Esophagus muscularis mucosa (tissue), 4 donors: ENCODE measurements at regions not wholly inside any gene's neighbourhood (a gene's known extent, or its start where the extent isn't known, plus 50 kb on each side); places are given as distances from the start of the nearest gene placed in this dataset.

Source experiments
- DNase-seq: peaks from one replicate; pipeline ENCODE4 v3.0.0-alpha.2; 2017; ENCODE audit errors: extremely low spot score
- H3K27ac ChIP-seq, 4 donors: fragments of 200-600 bp; sonication (generic); replicated peaks in 1 of 4; 1 replicate in 3 of 4; 2 replicates in 1 of 4; pipeline ENCODE4 v1.5.1; 2016 to 2019; ENCODE audit warnings: mild to moderate bottlenecking in 1 of 4
- H3K27me3 ChIP-seq, 4 donors: fragments of 200-600 bp; sonication (generic); one replicate each; pipeline versions ENCODE4 v1.5.1 to v1.6.0; 2016 to 2019
- H3K36me3 ChIP-seq, 4 donors: fragments of 200-600 bp; sonication (generic); one replicate each; pipeline ENCODE4 v1.5.1; 2016 to 2019
- H3K4me1 ChIP-seq, 4 donors: fragments of 200-600 bp; sonication (generic); one replicate each; pipeline ENCODE4 v1.5.1; 2016 to 2019
- H3K4me3 ChIP-seq, 4 donors: fragments of 200-600 bp; sonication (generic); 1 replicate in 2 of 4; 2 replicates in 2 of 4; pipeline ENCODE4 v1.5.1; 2016 to 2019; ENCODE audit warnings: mild to moderate bottlenecking in 4 of 4, moderate library complexity in 1 of 4
- H3K9me3 ChIP-seq, 4 donors: fragments of 200-600 bp; sonication (generic); 1 replicate in 3 of 4; 2 replicates in 1 of 4; pipeline ENCODE4 v1.5.1; 2016 to 2019
- CTCF ChIP-seq, 3 experiments: fragments of 200-600 bp in 2 of 3; fragments of 450-650 bp in 1 of 3; sonication (generic) in 2 of 3; IDR thresholded peaks; one replicate each; pipeline ENCODE4 v1.5.1; 2017 to 2019; ENCODE audit warnings: antibody characterized with exemption in 3 of 3, mild to moderate bottlenecking in 2 of 3, moderate library complexity in 1 of 3
- EP300 ChIP-seq: sonication (generic); formaldehyde crosslinking; IDR thresholded peaks from one replicate; pipeline ENCODE4 v1.6.1; 2017; ENCODE audit warnings: antibody characterized with exemption
- POLR2A ChIP-seq: fragments of 450-650 bp; IDR thresholded peaks from one replicate; pipeline ENCODE4 v1.6.1; 2017; ENCODE audit warnings: antibody characterized with exemption, moderate library complexity, mild to moderate bottlenecking, low read depth
- POLR2AphosphoS5 ChIP-seq, 2 donors: sonication (generic); formaldehyde crosslinking; IDR thresholded peaks; one replicate each; pipeline ENCODE4 v1.6.1; 2017; ENCODE audit warnings: antibody characterized with exemption in 2 of 2
- WGBS: methylation state at CpG from one replicate; pipeline ENCODE4 v1.1.5; 2018; 5-methylcytosine and 5-hydroxymethylcytosine counted together
- intact Hi-C: fragments of 100-400 bp; cut with DNase I; formaldehyde crosslinking; loops from one replicate; pipeline ENCODE4 v1.15.1; 2023

GRCh38 chr4:4666693-4667621 is 125.1 kb upstream of the STX18 start:
- H3K4me3 ChIP-seq, result no peak overlapping the region
- H3K27me3 ChIP-seq, result no peaks in the 10 kb centered on the region
- no peaks in the 10 kb centered on the region for H3K9me3 ChIP-seq
- 34% methylated on average over 14 of the region's 14 CpGs for WGBS
- peaks cover 0 to 12% (median 6%) of the 10 kb centered on the region in 4 donors for H3K4me1 ChIP-seq
- no peak for TF ChIP-seq CTCF (IDR thresholded peaks at IDR 0.05)
- no peak for TF ChIP-seq EP300
- no peak for TF ChIP-seq POLR2A
- no peak for TF ChIP-seq POLR2AphosphoS5 (IDR thresholded peaks at IDR 0.05)
- no peak for DNase-seq
- H3K27ac ChIP-seq, result no peak overlapping the region
- intact Hi-C loops, result no loop called here
- no peaks in the 10 kb centered on the region for H3K36me3 ChIP-seq

GRCh38 chr4:4666187-4666586 is 124.3 kb upstream of the STX18 start:
- no peak for DNase-seq
- WGBS, result 96% methylated on average over 7 of the region's 7 CpGs
- Histone ChIP-seq H3K9me3 (no peaks in the 10 kb centered on the region), H3K27ac (no peak overlapping the region), H3K4me1 (peaks cover 0 to 12% (median 6%) of the 10 kb centered on the region in 4 donors), H3K27me3 (no peaks in the 10 kb centered on the region), H3K4me3 (no peak overlapping the region), H3K36me3 (no peaks in the 10 kb centered on the region)
- intact Hi-C loops, result no loop called here
- TF ChIP-seq CTCF (IDR thresholded peaks at IDR 0.05), result no peak
- no peak for TF ChIP-seq EP300
- no peak for TF ChIP-seq POLR2A
- no peak for TF ChIP-seq POLR2AphosphoS5 (IDR thresholded peaks at IDR 0.05)

- intact Hi-C loops, result no loop called here
- H3K4me3 ChIP-seq, result no peak overlapping the region
- no peaks in the 10 kb centered on the region for H3K9me3 ChIP-seq
- no peak for DNase-seq
- H3K36me3 ChIP-seq, result no peaks in the 10 kb centered on the region
- no peak for TF ChIP-seq POLR2A
- no peak for TF ChIP-seq CTCF (IDR thresholded peaks at IDR 0.05)
- TF ChIP-seq POLR2AphosphoS5 (IDR thresholded peaks at IDR 0.05), result no peak
- TF ChIP-seq EP300, result no peak
- H3K27ac ChIP-seq, result no peak overlapping the region
- WGBS, result 97% methylated on average over 5 of the region's 5 CpGs
- no peaks in the 10 kb centered on the region for H3K27me3 ChIP-seq
- peaks cover 0 to 12% (median 6%) of the 10 kb centered on the region in 4 donors for H3K4me1 ChIP-seq
Measured at GRCh38 chr4:4664234-4664633, 122.4 kb upstream of the STX18 start.

- 88% methylated on average over 10 of the region's 10 CpGs for WGBS
Measured at GRCh38 chr4:4663028-4663427, 121.2 kb upstream of the STX18 start.

More at GRCh38 chr4:4663028-4663427, 121.2 kb upstream of the STX18 start:
- Histone ChIP-seq H3K9me3 (no peaks in the 10 kb centered on the region), H3K4me1 (peaks cover 0 to 11% (median 4%) of the 10 kb centered on the region in 4 donors), H3K36me3 (peaks cover 0 to 3% (median 0%) of the 10 kb centered on the region in 4 donors), H3K27ac (no peak overlapping the region), H3K27me3 (no peaks in the 10 kb centered on the region), H3K4me3 (no peak overlapping the region)
- DNase-seq, result no peak
- TF ChIP-seq EP300 (no peak), CTCF (IDR thresholded peaks at IDR 0.05) (no peak), POLR2AphosphoS5 (IDR thresholded peaks at IDR 0.05) (no peak), POLR2A (no peak)
- intact Hi-C loops, result no loop called here
